Mesendoderm (in vitro differentiated cells): ENCODE measurements at regions not wholly inside any gene's neighbourhood (a gene's known extent, or its start where the extent isn't known, plus 50 kb on each side); places are given as distances from the start of the nearest gene placed in this dataset.

Experiments used
- DNase-seq: peaks from one replicate; pipeline ENCODE4 v3.0.0; 2013
- H2AK5ac ChIP-seq: 2 replicates; pipeline ENCODE4 v1.6.1; 2013; ENCODE audit warnings: low read length, inconsistent platforms
- H2BK120ac ChIP-seq: 2 replicates; pipeline ENCODE4 v1.6.1; 2013; ENCODE audit warnings: low read depth, mild to moderate bottlenecking, low read length, moderate library complexity, mixed read lengths
- H2BK15ac ChIP-seq: replicated peaks from 2 replicates; pipeline ENCODE4 v1.6.1; 2013; ENCODE audit warnings: low read depth, mild to moderate bottlenecking, moderate library complexity
- H2BK5ac ChIP-seq: 2 replicates; pipeline ENCODE4 v1.6.1; 2013; ENCODE audit warnings: low read length, inconsistent platforms
- H3K18ac ChIP-seq: 2 replicates; pipeline ENCODE4 v1.6.1; 2013; ENCODE audit warnings: mild to moderate bottlenecking, low read length, mixed read lengths
- H3K23ac ChIP-seq: one replicate; pipeline ENCODE4 v1.6.1; 2013; ENCODE audit warnings: low read length
- H3K27ac ChIP-seq: 2 replicates; pipeline ENCODE4 v1.5.1; 2013; ENCODE audit warnings: low read depth, mild to moderate bottlenecking, inconsistent platforms, low read length, moderate library complexity
- H3K27me3 ChIP-seq: 2 replicates; pipeline ENCODE4 v1.6.1; 2013; ENCODE audit warnings: low read length, control low read depth, mild to moderate bottlenecking, inconsistent platforms; ENCODE audit not compliant: insufficient read depth, poor library complexity
- H3K36me3 ChIP-seq: 2 replicates; pipeline ENCODE4 v1.6.1; 2013; ENCODE audit warnings: low read length, inconsistent platforms; ENCODE audit not compliant: control insufficient read depth, insufficient read depth
- H3K4ac ChIP-seq: one replicate; pipeline ENCODE4 v1.6.1; 2013; ENCODE audit warnings: low read depth, mild to moderate bottlenecking, low read length, moderate library complexity
- H3K4me1 ChIP-seq: 2 replicates; pipeline ENCODE4 v1.6.1; 2013; ENCODE audit warnings: low read depth, low read length, inconsistent platforms; ENCODE audit not compliant: control insufficient read depth
- H3K4me2 ChIP-seq: 2 replicates; pipeline ENCODE4 v1.6.1; 2013; ENCODE audit warnings: low read length
- H3K4me3 ChIP-seq: 2 replicates; pipeline ENCODE4 v1.5.1; 2013; ENCODE audit warnings: mild to moderate bottlenecking, low read length
- H3K56ac ChIP-seq: one replicate; pipeline ENCODE4 v1.6.1; 2013; ENCODE audit warnings: low read length
- H3K79me1 ChIP-seq: 2 replicates; pipeline ENCODE4 v1.6.1; 2013; ENCODE audit warnings: low read length, inconsistent platforms
- H3K79me2 ChIP-seq: 2 replicates; pipeline ENCODE4 v1.6.1; 2013; ENCODE audit warnings: mild to moderate bottlenecking, low read length; ENCODE audit not compliant: control insufficient read depth, insufficient read depth
- H3K9ac ChIP-seq: 2 replicates; pipeline ENCODE4 v1.6.1; 2013; ENCODE audit warnings: low read length, inconsistent platforms
- H4K5ac ChIP-seq: one replicate; pipeline ENCODE4 v1.6.1; 2013; ENCODE audit warnings: low read length
- H4K8ac ChIP-seq: one replicate; pipeline ENCODE4 v1.6.1; 2013; ENCODE audit warnings: low read depth, mild to moderate bottlenecking, control low read depth, low read length, moderate library complexity
- WGBS: extraction: QIAGEN DNeasy Blood & Tissue Kit; methylation state at CpG from one replicate; pipeline ENCODE4 v1.1.7; 2013; ENCODE audit warnings: low lambda C conversion rate, missing lambda C conversion rate; ENCODE audit not compliant: insufficient coverage; ENCODE audit errors: extremely low coverage; 5-methylcytosine and 5-hydroxymethylcytosine counted together

DNA sequence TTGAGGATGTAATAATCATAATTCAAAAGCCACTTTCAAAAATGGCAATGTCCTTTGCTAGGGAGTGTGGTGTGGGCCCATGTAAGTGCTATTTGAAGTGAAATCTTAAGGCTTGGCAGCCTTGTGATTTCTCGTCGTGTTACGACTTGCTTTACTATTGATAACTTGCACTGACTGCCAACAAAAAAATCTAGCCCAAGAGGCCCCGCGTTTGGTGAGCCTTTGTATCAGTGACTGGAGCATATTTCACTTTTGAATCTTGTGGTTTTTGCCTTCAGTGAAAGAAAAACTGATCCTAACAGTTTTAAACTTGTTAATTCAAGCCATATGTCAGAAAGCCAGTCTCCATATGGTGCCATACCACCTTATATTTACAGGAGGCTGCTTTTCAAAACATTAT is 248.0 kb downstream of the TMEM182 start:
- no peak for DNase-seq
- Histone ChIP-seq H3K4me3 (no peak overlapping the region), H3K27ac (no peak overlapping the region), H3K79me2 (no peaks in the 10 kb centered on the region), H2AK5ac (no peak overlapping the region), H3K36me3 (no peaks in the 10 kb centered on the region), H2BK15ac (no peak overlapping the region), H3K23ac (no peak overlapping the region), H3K27me3 (no peaks in the 10 kb centered on the region), H3K4me1 (no peaks in the 10 kb centered on the region), H3K4ac (no peak overlapping the region), H3K79me1 (no peaks in the 10 kb centered on the region), H2BK5ac (no peak overlapping the region), H3K56ac (no peak overlapping the region), H2BK120ac (no peak overlapping the region), H4K8ac (no peak overlapping the region), H3K18ac (no peak overlapping the region), H3K4me2 (no peak overlapping the region), H4K5ac (no peak overlapping the region), H3K9ac (no peak overlapping the region)
- WGBS = no CpG with 5 or more reads among the region's 5 CpGs

DNA sequence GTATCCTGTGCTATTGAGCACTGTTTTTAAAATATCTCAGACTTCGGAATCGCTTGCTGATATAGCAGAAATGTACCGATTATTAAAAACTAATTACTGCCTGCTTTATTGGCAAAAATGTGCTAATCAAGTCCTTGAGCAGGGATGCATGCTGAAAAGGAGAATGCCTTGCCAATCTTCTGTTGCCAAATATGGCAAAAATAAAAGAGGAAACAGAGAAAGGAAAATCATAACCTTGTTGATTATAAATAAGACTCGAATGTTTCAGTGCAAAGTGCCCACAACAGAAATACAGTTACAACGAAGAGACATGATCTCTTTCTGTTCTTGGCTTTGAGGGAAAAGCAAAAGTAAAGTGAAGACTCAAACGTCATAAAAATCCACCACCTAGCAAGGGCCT is 248.5 kb downstream of the TMEM182 start:
- H3K18ac ChIP-seq = no peak overlapping the region
- no peak overlapping the region for H3K4me2 ChIP-seq
- no peaks in the 10 kb centered on the region for H3K27me3 ChIP-seq
- H3K79me2 ChIP-seq = no peaks in the 10 kb centered on the region
- H3K4me3 ChIP-seq = no peak overlapping the region
- H2BK5ac ChIP-seq = no peak overlapping the region
- H2BK120ac ChIP-seq = no peak overlapping the region
- H3K79me1 ChIP-seq = no peaks in the 10 kb centered on the region
- H3K27ac ChIP-seq = no peak overlapping the region
- H3K4ac ChIP-seq = no peak overlapping the region
- no peak for DNase-seq
- H3K9ac ChIP-seq = no peak overlapping the region
- H3K36me3 ChIP-seq = no peaks in the 10 kb centered on the region
- H2AK5ac ChIP-seq = no peak overlapping the region
- no peak overlapping the region for H2BK15ac ChIP-seq
- no peak overlapping the region for H4K5ac ChIP-seq
- no peak overlapping the region for H4K8ac ChIP-seq
- no peaks in the 10 kb centered on the region for H3K4me1 ChIP-seq
- no peak overlapping the region for H3K56ac ChIP-seq
- H3K23ac ChIP-seq = no peak overlapping the region
- no CpG with 5 or more reads among the region's 6 CpGs for WGBS

DNA sequence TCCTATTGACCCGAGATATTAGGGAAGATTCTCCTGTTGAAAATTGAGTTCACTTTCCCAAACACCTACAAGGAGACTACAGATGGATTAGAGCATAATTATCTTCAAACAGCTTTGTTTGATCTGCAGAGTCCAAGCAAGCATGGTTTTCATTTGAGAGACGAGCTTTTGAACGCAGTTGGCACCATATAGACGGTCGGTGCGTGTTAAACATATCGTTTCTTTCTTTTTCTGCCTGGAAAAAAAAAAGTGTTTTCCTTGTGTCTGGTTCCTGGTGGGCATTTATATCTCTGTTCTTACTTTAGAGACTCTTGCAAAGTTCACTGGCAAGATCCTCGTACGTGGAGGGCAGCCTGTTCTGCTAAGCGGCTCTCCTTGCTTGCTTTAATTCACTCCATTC is 248.9 kb downstream of the TMEM182 start:
- Histone ChIP-seq H3K4me1 (no peaks in the 10 kb centered on the region), H3K4me3 (no peak overlapping the region), H4K8ac (no peak overlapping the region), H3K79me2 (no peaks in the 10 kb centered on the region), H4K5ac (no peak overlapping the region), H3K23ac (no peak overlapping the region), H3K36me3 (no peaks in the 10 kb centered on the region), H3K18ac (no peak overlapping the region), H3K27ac (no peak overlapping the region), H3K27me3 (no peaks in the 10 kb centered on the region), H2BK5ac (no peak overlapping the region), H2AK5ac (no peak overlapping the region), H3K4ac (no peak overlapping the region), H3K9ac (no peak overlapping the region), H3K4me2 (no peak overlapping the region), H3K56ac (no peak overlapping the region), H3K79me1 (no peaks in the 10 kb centered on the region), H2BK15ac (no peak overlapping the region), H2BK120ac (no peak overlapping the region)
- no peak for DNase-seq
- no CpG with 5 or more reads among the region's 10 CpGs for WGBS

DNA sequence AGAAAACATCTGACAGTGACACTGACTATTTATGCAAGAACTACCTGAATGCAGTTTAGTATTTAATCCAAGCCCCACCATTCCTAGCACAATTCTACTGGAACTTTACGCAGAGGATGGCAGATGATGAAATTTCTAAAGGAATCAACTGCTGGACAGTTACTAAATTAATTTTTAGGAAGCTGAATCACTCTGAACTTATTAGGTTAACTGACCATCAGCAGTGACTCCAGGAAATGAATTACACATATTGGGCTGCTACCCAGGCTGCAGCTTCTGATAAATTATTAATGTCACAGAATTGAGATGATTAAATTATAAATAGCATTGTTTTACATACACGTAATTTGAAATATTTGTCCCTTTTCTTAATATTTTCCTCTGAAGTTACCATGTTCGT is 250.8 kb downstream of the TMEM182 start:
- no peak overlapping the region for H3K4me3 ChIP-seq
- no peaks in the 10 kb centered on the region for H3K79me2 ChIP-seq
- H3K27me3 ChIP-seq = no peaks in the 10 kb centered on the region
- no peak overlapping the region for H3K9ac ChIP-seq
- no peaks in the 10 kb centered on the region for H3K4me1 ChIP-seq
- H3K36me3 ChIP-seq = no peaks in the 10 kb centered on the region
- no peak overlapping the region for H3K27ac ChIP-seq
- no peak overlapping the region for H4K5ac ChIP-seq
- no peak overlapping the region for H3K4me2 ChIP-seq
- H3K79me1 ChIP-seq = no peaks in the 10 kb centered on the region
- H4K8ac ChIP-seq = no peak overlapping the region
- no peak overlapping the region for H3K18ac ChIP-seq
- H2AK5ac ChIP-seq = no peak overlapping the region
- no peak for DNase-seq
- WGBS = no CpG with 5 or more reads among the region's 3 CpGs
- H3K4ac ChIP-seq = no peak overlapping the region
- no peak overlapping the region for H2BK120ac ChIP-seq
- no peak overlapping the region for H2BK15ac ChIP-seq
- no peak overlapping the region for H3K23ac ChIP-seq
- no peak overlapping the region for H2BK5ac ChIP-seq
- no peak overlapping the region for H3K56ac ChIP-seq

DNA sequence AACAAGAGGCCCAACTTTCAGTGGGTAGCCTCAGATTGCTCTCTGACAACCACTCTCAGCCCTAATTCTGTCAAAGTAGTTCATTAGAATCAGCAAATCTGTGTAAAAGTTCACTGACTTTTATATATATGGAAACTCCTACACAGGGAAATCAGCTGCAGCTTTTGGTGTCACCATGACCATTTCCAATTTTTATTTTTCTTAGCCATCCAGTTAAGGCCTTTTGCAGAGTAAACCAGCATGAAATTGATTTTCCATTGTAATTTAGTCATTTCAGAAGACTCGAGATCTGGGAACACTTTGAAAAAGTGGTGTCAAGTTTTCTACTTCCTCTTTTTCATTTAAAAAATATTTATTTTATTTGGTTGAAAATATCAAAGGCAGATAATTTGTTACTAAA is 263.2 kb downstream of the TMEM182 start:
- Histone ChIP-seq H3K4me1 (no peaks in the 10 kb centered on the region), H4K8ac (no peak overlapping the region), H4K5ac (no peak overlapping the region), H2BK15ac (no peak overlapping the region), H3K23ac (no peak overlapping the region), H3K79me2 (no peaks in the 10 kb centered on the region), H3K79me1 (no peaks in the 10 kb centered on the region), H3K4me3 (no peak overlapping the region), H2BK120ac (no peak overlapping the region), H3K36me3 (no peaks in the 10 kb centered on the region), H3K4ac (no peak overlapping the region), H3K4me2 (no peak overlapping the region), H3K27me3 (no peaks in the 10 kb centered on the region), H3K56ac (no peak overlapping the region), H2BK5ac (no peak overlapping the region), H3K27ac (no peak overlapping the region), H2AK5ac (no peak overlapping the region), H3K9ac (no peak overlapping the region), H3K18ac (no peak overlapping the region)
- DNase-seq = no peak
- no CpG with 5 or more reads among the region's 1 CpG for WGBS

DNA sequence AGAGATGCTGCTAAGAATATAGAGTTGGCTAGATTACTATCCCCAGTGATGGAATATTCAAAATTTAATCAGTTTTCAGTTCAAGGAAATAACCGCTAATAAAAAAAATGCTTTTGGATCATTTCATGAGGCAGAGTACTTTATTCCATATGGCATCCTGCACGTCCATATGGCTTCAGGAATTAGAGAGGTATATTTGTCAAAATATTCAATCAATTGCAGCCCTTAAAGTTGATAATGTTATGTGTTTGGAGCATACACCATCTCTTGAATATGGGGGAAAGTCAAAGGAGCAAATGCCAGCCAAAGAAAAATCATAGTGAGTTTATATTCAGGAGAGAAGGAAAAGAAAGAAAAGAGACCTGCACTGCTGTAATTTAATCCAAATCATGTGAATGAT is 266.4 kb downstream of the TMEM182 start:
- Histone ChIP-seq H2BK5ac (no peak overlapping the region), H2AK5ac (no peak overlapping the region), H3K18ac (no peak overlapping the region), H2BK15ac (no peak overlapping the region), H3K4me2 (no peak overlapping the region), H2BK120ac (no peak overlapping the region), H3K79me1 (no peaks in the 10 kb centered on the region), H3K4me1 (no peaks in the 10 kb centered on the region), H3K9ac (no peak overlapping the region), H4K8ac (no peak overlapping the region), H3K56ac (no peak overlapping the region), H3K27ac (no peak overlapping the region), H4K5ac (no peak overlapping the region), H3K23ac (no peak overlapping the region), H3K4ac (no peak overlapping the region), H3K79me2 (no peaks in the 10 kb centered on the region), H3K4me3 (no peak overlapping the region), H3K27me3 (no peaks in the 10 kb centered on the region), H3K36me3 (no peaks in the 10 kb centered on the region)
- WGBS = no CpG with 5 or more reads among the region's 2 CpGs
- DNase-seq = no peak
